PC-9 (cell line): ENCODE measurements at regions not wholly inside any gene's neighbourhood (a gene's known extent, or its start where the extent isn't known, plus 50 kb on each side); places are given as distances from the start of the nearest gene placed in this dataset.

Experiments used
- BruUV-seq: library from RNA; stranded (reverse); fragments of 400-500 nt; replicated peaks from 2 replicates; lab custom pipeline; 2021; lab: Mats Ljungman, UMichigan
- CTCF ChIA-PET: fragments of 300-600 bp; sonication (Branson Sonifier 250); formaldehyde crosslinking; loops from one replicate; lab custom pipeline; 2022; ENCODE audit warnings: antibody characterized with exemption; lab: Charles Lee
- POLR2A ChIA-PET: fragments of 300-600 bp; sonication (Branson Sonifier 250); formaldehyde crosslinking; loops from one replicate; lab custom pipeline; 2022; ENCODE audit warnings: antibody characterized with exemption; ENCODE audit not compliant: unreplicated experiment; lab: Charles Lee
- DNase-seq, 2 experiments: peaks; one replicate each; pipeline versions ENCODE4 v3.0.0 to v3.0.0-alpha.2; 2015 to 2022; ENCODE audit warnings: mixed read lengths in 1 of 2
- H2AFZ ChIP-seq: fragments of 200-600 bp; sonication (generic); 2 replicates; pipeline ENCODE4 v1.8.1; 2017; ENCODE audit warnings: antibody characterized with exemption
- H3F3A ChIP-seq: fragments of 200-600 bp; sonication (generic); 2 replicates; pipeline ENCODE4 v1.8.1; 2017; ENCODE audit warnings: antibody characterized with exemption, mild to moderate bottlenecking, low read depth; ENCODE audit not compliant: insufficient read depth
- H3K27ac ChIP-seq: fragments of 200-600 bp; sonication (generic); 2 replicates; pipeline ENCODE4 v1.6.1; 2016; ENCODE audit warnings: mixed run types
- H3K27me3 ChIP-seq: fragments of 200-600 bp; sonication (generic); 2 replicates; pipeline ENCODE4 v1.6.1; 2016; ENCODE audit warnings: low read depth, mixed run types; ENCODE audit not compliant: insufficient read depth
- H3K36me3 ChIP-seq: fragments of 200-600 bp; sonication (generic); 2 replicates; pipeline ENCODE4 v1.6.1; 2016; ENCODE audit warnings: low read depth, mixed run types
- H3K4me1 ChIP-seq: fragments of 200-600 bp; sonication (generic); replicated peaks from 2 replicates; pipeline ENCODE4 v1.6.1; 2016; ENCODE audit warnings: mixed run types; ENCODE audit not compliant: insufficient read depth
- H3K4me2 ChIP-seq: fragments of 200-600 bp; sonication (generic); 2 replicates; pipeline ENCODE4 v1.6.1; 2017; ENCODE audit warnings: mixed run types
- H3K4me3 ChIP-seq: fragments of 200-600 bp; sonication (generic); 2 replicates; pipeline ENCODE4 v1.6.1; 2016; ENCODE audit warnings: mixed run types
- H3K79me2 ChIP-seq: fragments of 200-600 bp; sonication (generic); 2 replicates; pipeline ENCODE4 v1.6.1; 2017; ENCODE audit warnings: low read depth, mixed run types
- H3K9me2 ChIP-seq: fragments of 200-600 bp; sonication (generic); 2 replicates; pipeline ENCODE4 v1.8.1; 2017; ENCODE audit warnings: mild to moderate bottlenecking; ENCODE audit not compliant: insufficient read depth
- H3K9me3 ChIP-seq: fragments of 200-600 bp; sonication (generic); 2 replicates; pipeline ENCODE4 v1.8.1; 2016; ENCODE audit warnings: low read depth; ENCODE audit not compliant: insufficient read depth
- H4K20me1 ChIP-seq: fragments of 200-600 bp; sonication (generic); 2 replicates; pipeline ENCODE4 v1.8.1; 2017; ENCODE audit not compliant: insufficient read depth
- EZH2 ChIP-seq: fragments of 200-600 bp; sonication (generic); IDR thresholded peaks from 2 replicates; pipeline ENCODE4 v1.8.0; 2017; ENCODE audit warnings: antibody characterized with exemption, low read depth
- intact Hi-C: fragments of 100-400 bp; cut with micrococcal nuclease; formaldehyde crosslinking; loops from one replicate; pipeline ENCODE4 v1.10.0; 2022; ENCODE audit not compliant: unreplicated experiment
- TF ChIP-seq, protein P1 (sequence below): fragments of 200-600 bp; sonication (generic); conservative IDR thresholded peaks from 2 replicates; pipeline ENCODE4 v1.6.1; 2017; ENCODE audit warnings: mixed run types, antibody characterized with exemption, mild to moderate bottlenecking, moderate library complexity

DNA sequence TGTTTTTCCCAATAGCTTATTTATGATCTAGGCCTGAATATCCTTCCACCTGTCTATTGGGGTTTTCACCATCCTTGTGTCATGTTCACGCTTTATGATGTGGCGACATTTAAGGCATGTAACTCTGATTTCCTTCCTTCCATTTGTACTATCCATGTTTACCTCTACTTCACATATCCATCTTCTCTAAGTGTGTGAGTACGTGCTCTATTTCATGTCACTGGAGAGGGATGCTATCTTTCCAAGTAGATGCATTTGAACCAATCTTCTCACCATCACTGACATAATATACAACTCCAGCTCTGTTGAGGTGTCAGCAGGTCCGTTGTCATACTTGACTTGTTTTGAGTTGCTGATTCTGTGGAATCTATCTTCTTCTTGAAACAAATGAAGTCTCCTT is 283.2 kb downstream of the PTBP2 start:
- H3K79me2 ChIP-seq = no peaks in the 10 kb centered on the region
- H3K4me1 ChIP-seq = no peaks in the 10 kb centered on the region
- no peak overlapping the region for H3K4me2 ChIP-seq
- H2AFZ ChIP-seq = no peak overlapping the region
- H3K27ac ChIP-seq = no peak overlapping the region
- intact Hi-C loops = no loop called here
- H3K36me3 ChIP-seq = no peaks in the 10 kb centered on the region
- BruUV-seq = no TSS peak
- no peaks in the 10 kb centered on the region for H4K20me1 ChIP-seq
- H3K4me3 ChIP-seq = no peak overlapping the region
- POLR2A ChIA-PET = interaction anchor here (0.6 kb wide), 1 partner anchor 1657 kb away, joined by 5 read pairs; no protein-coding TSS in a partner anchor
- no peaks in the 10 kb centered on the region for H3F3A ChIP-seq
- H3K27me3 ChIP-seq = no peaks in the 10 kb centered on the region
- no peak for DNase-seq
- no peaks in the 10 kb centered on the region for H3K9me3 ChIP-seq
- no peaks in the 10 kb centered on the region for H3K9me2 ChIP-seq
- TF ChIP-seq, protein P1, sequence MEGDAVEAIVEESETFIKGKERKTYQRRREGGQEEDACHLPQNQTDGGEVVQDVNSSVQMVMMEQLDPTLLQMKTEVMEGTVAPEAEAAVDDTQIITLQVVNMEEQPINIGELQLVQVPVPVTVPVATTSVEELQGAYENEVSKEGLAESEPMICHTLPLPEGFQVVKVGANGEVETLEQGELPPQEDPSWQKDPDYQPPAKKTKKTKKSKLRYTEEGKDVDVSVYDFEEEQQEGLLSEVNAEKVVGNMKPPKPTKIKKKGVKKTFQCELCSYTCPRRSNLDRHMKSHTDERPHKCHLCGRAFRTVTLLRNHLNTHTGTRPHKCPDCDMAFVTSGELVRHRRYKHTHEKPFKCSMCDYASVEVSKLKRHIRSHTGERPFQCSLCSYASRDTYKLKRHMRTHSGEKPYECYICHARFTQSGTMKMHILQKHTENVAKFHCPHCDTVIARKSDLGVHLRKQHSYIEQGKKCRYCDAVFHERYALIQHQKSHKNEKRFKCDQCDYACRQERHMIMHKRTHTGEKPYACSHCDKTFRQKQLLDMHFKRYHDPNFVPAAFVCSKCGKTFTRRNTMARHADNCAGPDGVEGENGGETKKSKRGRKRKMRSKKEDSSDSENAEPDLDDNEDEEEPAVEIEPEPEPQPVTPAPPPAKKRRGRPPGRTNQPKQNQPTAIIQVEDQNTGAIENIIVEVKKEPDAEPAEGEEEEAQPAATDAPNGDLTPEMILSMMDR = no peak
- TF ChIP-seq EZH2 = no peak
- CTCF ChIA-PET = no interaction called here

DNA sequence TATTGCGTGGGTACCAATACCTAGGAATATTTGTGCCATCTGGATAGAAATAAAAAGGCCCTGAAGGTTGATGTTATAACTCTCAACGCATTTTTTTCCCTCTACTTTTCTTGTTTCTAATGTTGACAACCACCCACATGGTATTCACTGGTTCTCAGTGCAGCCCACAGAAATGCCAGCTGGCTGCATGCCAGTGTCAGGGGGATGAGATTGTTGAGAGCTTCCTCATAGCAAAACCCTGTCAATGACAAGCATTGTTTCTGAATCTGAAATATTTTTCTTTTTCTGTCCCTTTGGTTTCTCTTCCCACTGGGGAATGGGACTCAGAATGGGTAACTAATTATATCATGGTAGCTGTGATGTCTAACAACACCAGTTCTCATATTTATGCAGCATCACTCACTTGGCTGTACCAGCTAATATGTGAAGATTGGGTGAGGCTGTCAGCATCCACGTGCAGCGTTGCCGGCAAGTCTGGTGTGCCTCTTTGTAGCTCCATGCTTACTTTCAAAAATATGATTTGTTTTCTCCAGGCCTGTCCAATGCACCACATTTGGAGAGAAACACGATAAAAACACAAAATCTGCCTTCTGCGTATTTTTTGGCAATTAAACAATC is 284.6 kb downstream of the PTBP2 start:
- ChIA-PET POLR2A (no interaction called here), CTCF (no interaction called here)
- Histone ChIP-seq H3K36me3 (no peaks in the 10 kb centered on the region), H3K4me2 (no peak overlapping the region), H3K4me3 (no peak overlapping the region), H3K4me1 (no peaks in the 10 kb centered on the region), H3K27me3 (no peaks in the 10 kb centered on the region), H3K9me2 (no peaks in the 10 kb centered on the region), H3K79me2 (no peaks in the 10 kb centered on the region), H4K20me1 (no peaks in the 10 kb centered on the region), H3F3A (no peaks in the 10 kb centered on the region), H3K27ac (no peak overlapping the region), H2AFZ (no peak overlapping the region), H3K9me3 (no peaks in the 10 kb centered on the region)
- TF ChIP-seq, protein P1 = no peak
- TF ChIP-seq EZH2 = no peak
- BruUV-seq = no TSS peak
- intact Hi-C loops = no loop called here
- peak in 1 of 2 experiments; percentile 29 for DNase-seq

DNA sequence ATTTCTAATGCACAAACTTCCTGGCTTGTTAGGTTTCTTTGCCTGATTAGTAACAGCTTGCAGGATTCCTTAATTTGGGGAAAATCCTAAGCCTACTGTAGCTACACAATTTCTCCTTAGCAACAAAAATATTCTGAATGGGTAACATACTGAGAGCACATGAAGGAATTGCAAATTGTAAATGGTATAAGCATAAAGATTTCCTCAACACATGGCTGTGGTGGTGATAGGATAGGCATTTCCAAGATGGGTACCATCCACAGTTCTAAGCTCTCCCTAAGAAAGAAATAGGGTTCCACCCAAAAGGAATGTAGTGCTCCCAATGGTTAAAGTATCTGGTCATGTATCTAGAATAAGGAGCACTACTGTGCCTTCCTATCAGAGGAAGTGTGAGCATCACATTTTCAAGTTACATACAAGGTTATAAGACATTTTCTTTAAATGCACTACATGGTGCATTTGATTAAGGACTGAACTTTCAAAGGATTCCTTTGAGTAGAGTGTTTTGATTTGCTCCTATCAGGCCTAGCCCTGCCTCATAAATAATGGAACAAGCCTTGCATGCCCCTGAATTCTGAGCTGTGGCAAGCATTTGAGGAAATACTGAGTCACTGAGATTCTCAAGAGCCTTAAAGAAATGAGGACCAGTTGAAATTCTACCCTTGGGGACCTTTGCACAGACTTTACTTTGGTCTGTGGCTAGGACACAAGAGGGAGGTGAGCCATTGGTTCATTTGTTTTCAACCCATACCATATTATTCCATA is 286.4 kb downstream of the PTBP2 start:
- Histone ChIP-seq H3K4me3 (no peak overlapping the region), H4K20me1 (no peaks in the 10 kb centered on the region), H3K4me2 (no peak overlapping the region), H3K36me3 (no peaks in the 10 kb centered on the region), H3K79me2 (no peaks in the 10 kb centered on the region), H2AFZ (no peak overlapping the region), H3K9me3 (no peaks in the 10 kb centered on the region), H3K9me2 (no peaks in the 10 kb centered on the region), H3K27ac (no peak overlapping the region), H3K4me1 (no peaks in the 10 kb centered on the region), H3F3A (no peaks in the 10 kb centered on the region), H3K27me3 (no peaks in the 10 kb centered on the region)
- intact Hi-C loops = no loop called here
- ChIA-PET POLR2A (no interaction called here), CTCF (no interaction called here)
- DNase-seq = no peak
- no TSS peak for BruUV-seq
- TF ChIP-seq, protein P1 = no peak
- no peak for TF ChIP-seq EZH2
